HG03159 (cell line): ENCODE measurements at regions not wholly inside any gene's neighbourhood (a gene's known extent, or its start where the extent isn't known, plus 50 kb on each side); places are given as distances from the start of the nearest gene placed in this dataset.

Experiments
- ATAC-seq: cut with Tn5 transposase; IDR thresholded peaks from one replicate; pipeline ENCODE4 v1.9.1; 2021; ENCODE audit warnings: mild to moderate bottlenecking, moderate library complexity; ENCODE audit not compliant: unreplicated experiment

GRCh38 chr11:119496997-119497396 is 74.0 kb upstream of the THY1 start:
- no peak for ATAC-seq

DNA sequence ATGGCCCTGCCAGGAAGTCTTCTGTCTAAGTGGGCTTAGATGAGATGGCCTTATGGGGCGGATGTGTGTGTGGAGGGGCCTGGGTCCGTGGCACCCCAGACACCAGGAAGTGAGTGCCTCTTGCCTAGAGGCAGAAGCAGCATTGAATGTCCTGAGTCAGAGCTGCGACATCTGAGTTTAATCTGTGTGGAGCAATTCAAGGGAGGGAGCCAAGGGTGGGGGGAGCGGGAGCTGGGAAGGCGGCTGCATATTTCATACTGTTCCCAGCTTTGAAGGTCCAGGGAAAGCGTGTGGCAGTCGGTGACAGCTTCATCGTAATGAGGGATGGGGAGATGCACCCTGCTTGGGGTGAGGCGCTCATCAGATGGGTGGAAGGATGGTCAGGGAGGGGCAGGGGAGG is 73.5 kb upstream of the THY1 start:
- no peak for ATAC-seq

DNA sequence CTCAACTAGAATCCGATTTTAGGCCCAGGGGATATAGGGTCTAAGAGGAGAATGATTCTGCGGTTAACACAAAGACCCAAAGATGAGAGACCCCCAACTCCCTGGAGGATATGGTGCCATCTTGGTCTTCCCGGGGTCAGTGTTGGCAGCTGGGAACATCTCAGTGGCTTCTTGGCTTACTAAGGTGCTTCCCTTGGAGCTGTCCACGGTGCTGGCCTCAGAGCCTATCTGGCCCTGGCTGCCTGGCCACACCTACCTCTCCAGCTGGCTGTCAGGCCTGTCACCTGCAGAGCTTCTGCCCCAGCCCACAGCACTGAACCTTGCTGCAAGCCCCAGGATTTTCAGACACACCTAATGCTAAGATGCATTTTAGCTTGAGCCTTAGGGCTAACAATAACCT is 70.7 kb upstream of the THY1 start:
- ATAC-seq, result no peak

GRCh38 chr11:119491753-119492510 is 69.0 kb upstream of the THY1 start:
- ATAC-seq, result no peak

DNA sequence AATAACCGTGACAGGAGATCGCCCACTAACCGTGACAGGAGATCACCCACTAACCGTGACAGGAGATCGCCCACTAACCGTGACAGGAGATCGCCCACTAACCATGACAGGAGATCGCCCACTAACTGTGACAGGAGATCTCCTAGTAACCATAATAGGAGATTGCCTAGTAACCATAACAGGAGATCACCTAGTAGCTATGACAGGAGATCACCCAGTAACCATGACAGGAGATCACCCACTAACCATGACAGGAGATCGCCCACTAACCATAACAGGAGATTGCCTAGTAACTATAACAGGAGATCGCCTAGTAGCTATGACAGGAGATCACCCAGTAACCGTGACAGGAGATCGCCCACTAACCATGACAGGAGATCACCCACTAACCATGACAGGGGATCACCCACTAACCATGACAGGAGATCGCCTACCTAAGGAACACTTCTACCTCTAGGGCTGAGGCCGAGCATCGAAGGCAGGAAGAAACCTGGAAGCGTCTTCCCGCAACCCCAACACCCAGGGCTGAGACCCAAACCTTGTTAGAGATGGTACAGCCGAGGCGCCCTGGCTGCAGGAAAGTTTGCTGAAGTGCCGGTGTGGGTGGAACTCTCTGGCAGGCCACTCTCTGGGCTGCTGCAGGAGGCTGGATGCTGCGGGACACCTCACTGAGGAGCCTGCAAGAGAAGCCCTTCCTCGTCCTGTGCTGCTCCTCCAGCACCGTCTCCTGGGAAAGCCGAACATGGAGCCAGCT is 67.5 kb upstream of the THY1 start:
- ATAC-seq, result no peak

GRCh38 chr11:119489087-119489486 is 66.1 kb upstream of the THY1 start:
- no peak for ATAC-seq

DNA sequence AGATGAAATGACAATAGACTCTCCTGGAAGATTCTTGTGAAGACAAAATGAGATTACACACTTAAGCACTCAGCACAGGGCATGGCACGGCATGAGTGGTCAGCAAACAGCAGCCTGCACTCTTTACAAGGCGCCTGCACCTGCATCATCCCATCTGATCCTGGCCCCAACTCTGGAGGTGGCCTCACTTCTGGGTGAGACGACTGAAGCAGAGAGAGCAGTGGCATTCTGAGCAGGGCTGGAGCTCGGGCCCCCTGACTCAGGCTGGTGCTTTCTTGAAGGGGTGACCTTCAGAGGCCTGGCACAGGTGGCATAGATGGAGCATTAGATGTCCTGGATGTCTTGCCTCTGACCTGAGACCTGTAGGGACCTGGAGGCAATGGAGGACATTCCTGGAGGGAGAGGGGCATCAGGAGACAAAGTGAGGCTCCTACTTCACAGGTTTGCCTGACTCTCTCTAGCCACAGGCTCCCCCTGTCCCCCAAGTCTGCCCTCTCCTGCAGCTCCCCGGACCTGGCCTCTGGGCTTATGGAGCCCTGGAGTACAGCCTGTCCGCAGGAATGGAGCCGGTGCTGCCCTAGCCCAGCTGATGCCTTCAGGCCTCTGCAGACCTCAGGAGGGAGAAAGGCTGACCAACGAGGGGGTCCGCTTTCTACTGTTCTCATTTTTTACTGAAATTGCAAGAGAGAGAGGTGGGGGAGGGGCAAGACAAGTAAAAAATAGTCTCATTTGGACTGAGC is 65.5 kb upstream of the THY1 start:
- no peak for ATAC-seq

GRCh38 chr11:119486691-119487259 is 63.8 kb upstream of the THY1 start:
- ATAC-seq, result no peak

DNA sequence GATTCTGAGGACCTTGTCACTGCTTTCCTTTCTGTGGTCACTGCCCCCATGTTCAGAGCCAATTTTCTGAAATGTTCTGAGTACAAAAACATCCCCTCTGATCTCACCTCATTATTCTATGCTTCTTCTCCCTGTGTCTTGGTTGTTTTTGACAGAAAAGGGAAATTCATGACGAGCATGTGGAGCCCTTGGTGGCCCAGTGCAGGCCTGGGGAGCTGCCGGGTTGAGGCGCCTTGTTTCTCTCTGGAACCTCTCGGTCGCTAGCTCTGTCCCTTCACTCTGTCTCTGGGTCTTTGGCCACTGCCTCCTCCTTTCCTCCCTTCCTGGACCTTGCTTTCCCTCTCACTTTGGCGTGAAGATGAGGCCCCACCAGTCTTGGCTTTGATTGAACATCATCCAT is 63.0 kb upstream of the THY1 start:
- no peak for ATAC-seq

GRCh38 chr11:119484741-119485605 is 62.0 kb upstream of the THY1 start:
- no peak for ATAC-seq

DNA sequence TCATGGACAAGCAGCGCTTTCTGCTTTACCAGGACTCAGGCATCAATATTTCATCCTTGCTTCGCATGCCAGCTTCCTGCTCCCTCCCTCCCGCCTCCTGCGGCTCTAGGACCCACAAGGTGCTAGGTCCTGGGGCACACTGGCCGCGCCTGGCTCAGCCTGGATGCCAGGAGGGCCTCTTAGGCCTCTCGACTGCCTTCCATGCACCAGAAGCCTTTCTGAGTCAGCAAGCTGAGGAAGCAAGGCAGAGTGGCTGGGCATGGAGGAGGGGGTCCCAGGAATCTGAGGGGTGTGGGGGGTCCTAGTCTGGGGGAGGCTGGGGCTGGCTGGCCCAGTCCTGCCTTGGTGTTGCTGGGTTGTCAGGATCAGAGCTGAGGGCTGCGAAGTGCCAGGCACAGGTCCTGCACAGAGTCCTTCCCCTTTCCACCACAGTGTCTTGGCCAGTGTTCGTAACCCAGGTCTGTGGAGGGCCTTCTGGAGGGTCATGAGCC is 61.0 kb upstream of the THY1 start:
- ATAC-seq, result no peak

GRCh38 chr11:119483341-119483880 is 60.4 kb upstream of the THY1 start:
- no peak for ATAC-seq

DNA sequence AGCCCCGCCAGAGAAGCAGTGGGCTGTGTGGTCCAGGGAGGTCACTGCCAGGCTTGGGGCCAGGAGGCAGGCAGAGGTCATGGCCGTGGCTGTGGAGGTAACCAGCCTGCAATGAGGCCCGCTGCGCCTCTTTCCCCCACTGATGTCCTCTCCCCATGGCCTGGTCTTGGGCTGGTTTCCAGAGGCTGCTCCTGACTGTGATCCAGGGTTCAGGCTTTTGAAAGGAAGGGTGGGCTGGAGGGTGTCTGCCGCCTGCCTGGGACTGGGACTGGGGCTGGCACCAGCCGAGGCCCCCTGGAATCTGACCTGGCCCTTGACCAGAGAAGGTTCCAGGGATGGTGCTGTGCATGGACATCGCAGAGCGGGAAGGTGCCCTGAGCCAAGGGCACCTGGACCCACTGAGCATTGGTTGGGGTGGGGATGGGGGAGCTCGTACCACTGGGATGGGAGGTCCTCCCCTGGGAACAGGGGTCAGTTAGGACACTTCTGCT is 59.6 kb upstream of the THY1 start:
- ATAC-seq, result no peak

DNA sequence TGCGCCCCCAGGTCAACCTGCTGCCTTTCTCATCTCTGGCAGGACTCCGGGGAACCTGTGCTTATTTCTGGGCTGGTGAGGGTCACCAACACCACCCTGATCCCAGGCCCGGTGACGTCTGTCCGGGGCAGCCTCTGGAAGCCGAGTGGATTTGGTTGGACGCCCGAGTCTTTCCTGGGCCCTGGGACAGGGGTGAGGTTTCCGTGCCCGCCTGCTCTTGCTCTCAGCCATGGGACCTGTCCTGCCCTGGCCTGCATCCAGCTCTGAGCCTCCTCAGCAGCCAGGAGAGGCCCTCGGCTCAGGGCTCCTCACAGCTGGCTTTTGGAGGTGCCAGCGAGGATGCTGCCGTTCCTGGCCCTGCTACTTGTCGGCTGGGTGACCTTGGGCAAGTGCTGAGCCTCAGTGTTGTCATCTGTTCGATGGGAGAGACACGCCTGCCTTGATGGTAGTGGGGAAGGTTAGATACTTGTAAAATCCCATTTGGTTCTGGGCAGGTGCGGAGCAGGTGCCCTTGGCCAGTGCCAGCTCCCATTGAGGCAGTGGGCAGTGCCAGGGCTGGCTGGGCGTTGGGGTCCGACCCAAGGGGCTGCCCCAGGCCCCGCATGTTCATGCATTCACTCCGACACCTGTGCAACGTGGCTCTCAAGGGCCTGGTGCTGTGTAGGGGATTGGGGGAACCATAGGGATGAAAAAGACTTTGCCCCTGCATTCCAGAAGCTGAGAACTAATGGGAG is 58.9 kb upstream of the THY1 start:
- peak; percentile 20 for ATAC-seq

DNA sequence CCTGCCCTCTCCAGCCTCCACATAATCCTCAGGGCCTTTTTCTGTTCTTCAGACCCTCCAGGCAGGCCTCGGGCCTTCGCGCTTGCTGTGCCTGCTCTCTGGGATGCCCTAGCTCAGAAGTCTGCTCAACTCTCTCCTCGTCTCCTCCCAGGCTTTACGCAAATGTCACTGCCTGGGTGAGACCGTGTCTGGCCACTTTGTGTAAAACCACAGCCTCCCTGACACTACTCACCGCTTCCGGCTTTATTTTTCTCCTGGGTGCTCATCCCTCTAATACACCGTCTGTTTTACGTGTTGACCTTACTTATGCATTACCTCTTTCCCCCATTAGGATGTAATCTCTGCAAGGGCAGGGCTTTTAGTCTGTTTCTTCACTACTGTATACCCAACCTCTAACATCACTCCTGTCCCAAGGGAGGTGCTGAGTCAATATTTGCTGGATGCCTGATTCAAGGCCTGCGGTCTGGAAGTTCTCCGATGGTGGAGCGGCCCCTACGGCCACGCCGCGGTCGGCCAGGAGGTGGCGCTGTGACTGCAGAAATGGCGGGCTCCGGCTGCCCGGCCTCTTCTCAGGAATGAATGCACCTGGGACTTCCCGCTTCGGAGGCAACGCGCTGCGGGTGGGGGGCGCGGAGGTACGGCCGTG is 58.2 kb upstream of the THY1 start:
- peak; percentile 64 for ATAC-seq

DNA sequence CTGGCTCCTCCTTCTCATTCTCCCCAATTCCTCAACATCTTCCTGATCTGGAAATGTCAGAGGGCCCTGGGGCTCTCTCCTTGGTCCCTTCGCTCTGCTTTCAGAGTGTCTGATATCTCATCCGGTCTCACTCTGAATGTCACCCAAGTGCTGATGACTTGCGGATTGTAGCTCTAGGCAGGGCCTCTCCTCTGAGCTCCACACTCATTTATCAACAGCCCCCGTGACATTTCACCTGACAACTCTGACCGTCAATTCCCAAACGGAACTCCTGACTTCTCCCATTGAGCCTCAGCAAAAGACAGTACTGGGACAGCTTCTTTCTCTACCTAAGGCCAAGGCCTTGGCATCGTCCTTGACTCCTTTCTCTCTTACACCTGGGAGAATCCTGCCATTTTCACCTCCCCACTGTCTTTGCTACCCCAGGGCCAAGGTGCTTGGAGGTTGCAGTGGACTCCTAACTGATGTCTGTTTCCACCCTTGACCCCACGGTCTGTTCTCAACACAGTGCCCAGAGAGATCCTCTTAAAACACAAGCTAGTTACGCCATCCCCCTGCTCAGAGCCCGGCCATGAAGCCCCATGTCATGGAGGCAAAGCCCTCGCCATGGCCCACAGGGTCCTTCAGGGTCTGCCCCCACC is 57.5 kb upstream of the THY1 start:
- ATAC-seq, result no peak

DNA sequence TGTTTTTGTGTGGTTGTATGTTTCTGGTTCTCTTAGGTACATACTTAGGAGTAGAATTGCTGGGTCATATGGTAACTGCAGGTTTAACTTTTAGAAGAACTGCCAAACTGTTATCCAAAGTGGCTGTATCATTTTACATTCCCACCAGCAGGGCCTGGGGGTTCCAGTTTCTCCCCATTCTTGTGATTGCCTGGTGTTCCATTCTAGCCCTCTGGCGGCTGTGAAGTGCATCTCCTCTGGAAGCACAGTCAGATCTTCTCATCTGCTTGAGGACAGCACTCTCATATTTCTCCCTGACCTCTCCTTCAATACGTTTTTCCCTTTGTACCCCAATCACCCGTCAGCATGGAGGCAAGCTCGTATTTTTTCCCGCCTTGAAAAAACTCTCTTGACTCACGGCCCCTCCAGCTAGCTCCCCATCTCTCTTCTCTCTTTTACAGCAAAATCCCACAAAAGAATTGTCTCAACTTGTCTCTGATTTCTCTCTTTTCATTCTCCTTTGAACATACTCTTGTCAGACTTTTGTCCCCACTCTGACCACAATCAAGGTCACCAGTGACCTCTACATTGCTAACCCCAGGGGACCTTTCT is 56.8 kb upstream of the THY1 start:
- no peak for ATAC-seq
